HG03432 (cell line): ENCODE measurements at regions not wholly inside any gene's neighbourhood (a gene's known extent, or its start where the extent isn't known, plus 50 kb on each side); places are given as distances from the start of the nearest gene placed in this dataset.
"Not testable (repeated sequence)": the region's sequence is repeated elsewhere in the genome, so short reads cannot be mapped to it uniquely, and the experiment has no call there.

ENCODE experiments used
- ATAC-seq: cut with Tn5 transposase; IDR thresholded peaks from one replicate; pipeline ENCODE4 v1.9.1; 2021; ENCODE audit warnings: mild to moderate bottlenecking, moderate library complexity; ENCODE audit not compliant: unreplicated experiment

- no peak for ATAC-seq
Measured at GRCh38 chr18:43936176-43936575, 658.9 kb upstream of the SYT4 start.

GRCh38 chr18:43949291-43949690 is 672.0 kb upstream of the SYT4 start:
- no peak for ATAC-seq

- ATAC-seq = no peak
Measured at GRCh38 chr18:43950062-43950461, 672.8 kb upstream of the SYT4 start.

GRCh38 chr18:43952398-43952797 is 675.1 kb upstream of the SYT4 start:
- ATAC-seq = no peak

GRCh38 chr18:43961722-43962121 is 684.4 kb upstream of the SYT4 start:
- no peak for ATAC-seq

- no peak for ATAC-seq
Measured at GRCh38 chr18:43964666-43965065, 687.4 kb upstream of the SYT4 start.

- ATAC-seq = no peak
Measured at GRCh38 chr18:43965691-43966090, 688.4 kb upstream of the SYT4 start.

- ATAC-seq = no peak
Measured at GRCh38 chr18:43970656-43971055, 693.4 kb upstream of the SYT4 start.

- no peak for ATAC-seq
Measured at GRCh38 chr18:43978174-43978573, 700.9 kb upstream of the SYT4 start.

- no peak for ATAC-seq
Measured at GRCh38 chr18:43982582-43982981, 698.1 kb upstream of the SETBP1 start.

GRCh38 chr18:43987061-43987460 is 693.6 kb upstream of the SETBP1 start:
- ATAC-seq = not testable (repeated sequence)

GRCh38 chr18:43992741-43993140 is 687.9 kb upstream of the SETBP1 start:
- no peak for ATAC-seq

GRCh38 chr18:43994381-43994780 is 686.3 kb upstream of the SETBP1 start:
- ATAC-seq = no peak

GRCh38 chr18:44013871-44014270 is 666.8 kb upstream of the SETBP1 start:
- no peak for ATAC-seq

- no peak for ATAC-seq
Measured at GRCh38 chr18:44025421-44025820, 655.3 kb upstream of the SETBP1 start.

- no peak for ATAC-seq
Measured at GRCh38 chr18:44028109-44028508, 652.6 kb upstream of the SETBP1 start.

- no peak for ATAC-seq
Measured at GRCh38 chr18:44031063-44031462, 649.6 kb upstream of the SETBP1 start.

- ATAC-seq = peak; percentile 79
Measured at GRCh38 chr18:44033144-44033701, 647.5 kb upstream of the SETBP1 start.

GRCh38 chr18:44035554-44035953 is 645.1 kb upstream of the SETBP1 start:
- ATAC-seq = no peak

- ATAC-seq = no peak
Measured at GRCh38 chr18:44036501-44036900, 644.2 kb upstream of the SETBP1 start.

GRCh38 chr18:44039216-44039615 is 641.5 kb upstream of the SETBP1 start:
- no peak for ATAC-seq

- ATAC-seq = no peak
Measured at GRCh38 chr18:44039826-44040225, 640.9 kb upstream of the SETBP1 start.

GRCh38 chr18:44041553-44041952 is 639.1 kb upstream of the SETBP1 start:
- no peak for ATAC-seq
